ENCODE measurements at regions not wholly inside any gene's neighbourhood (a gene's known extent, or its start where the extent isn't known, plus 50 kb on each side); places are given as distances from the start of the nearest gene placed in this dataset.
"Not testable (repeated sequence)": the region's sequence is repeated elsewhere in the genome, so short reads cannot be mapped to it uniquely, and the experiment has no call there.

DNA sequence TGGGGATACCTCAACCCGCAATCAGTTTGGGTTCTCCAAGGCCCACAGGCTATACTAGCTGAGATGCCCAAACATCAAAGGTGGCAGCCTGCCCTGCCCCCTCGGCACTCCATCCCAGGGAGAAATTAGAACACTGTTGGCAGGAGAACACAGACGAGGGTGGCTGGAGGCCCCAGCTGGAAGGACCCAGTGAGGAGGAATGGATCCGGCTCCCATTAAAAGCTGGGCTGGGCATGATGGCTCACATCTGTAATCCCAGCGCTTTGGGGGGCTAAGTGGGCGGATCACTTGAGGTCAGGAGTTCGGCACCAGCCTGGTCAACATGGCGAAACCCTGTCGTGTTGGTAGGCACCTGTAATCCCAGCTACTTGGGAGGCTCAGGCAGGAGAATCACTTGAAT lies 199.9 kb upstream of the GNAI1 start:
- Histone ChIP-seq H3K4me1 (ENCODE audit: control insufficient read depth in 2 of 2, insufficient read depth in 2 of 2, low read length in 1 of 2) (no peaks in the 10 kb centered on the region), H3K36me3 (ENCODE audit: control insufficient read depth in 2 of 2, insufficient read depth in 2 of 2, low read length in 1 of 2) (no peaks in the 10 kb centered on the region), H3K27me3 (ENCODE audit: control insufficient read depth in 1 of 2, insufficient read depth in 2 of 2, low read length in 2 of 2) (no peaks in the 10 kb centered on the region), H3K4me3 (ENCODE audit: low read depth in 1 of 2, low read length in 2 of 2) (no peak overlapping the region), H3K27ac (ENCODE audit: low read depth in 2 of 2, low read length in 1 of 2) (no peak overlapping the region), H3K9me3 (ENCODE audit: control insufficient read depth in 2 of 2, insufficient read depth in 1 of 2, low read depth in 1 of 2, low read length in 1 of 2) (no peaks in the 10 kb centered on the region)
- 87 to 91% methylated on average over 9 of the region's 9 CpGs for WGBS, 2 donors

DNA sequence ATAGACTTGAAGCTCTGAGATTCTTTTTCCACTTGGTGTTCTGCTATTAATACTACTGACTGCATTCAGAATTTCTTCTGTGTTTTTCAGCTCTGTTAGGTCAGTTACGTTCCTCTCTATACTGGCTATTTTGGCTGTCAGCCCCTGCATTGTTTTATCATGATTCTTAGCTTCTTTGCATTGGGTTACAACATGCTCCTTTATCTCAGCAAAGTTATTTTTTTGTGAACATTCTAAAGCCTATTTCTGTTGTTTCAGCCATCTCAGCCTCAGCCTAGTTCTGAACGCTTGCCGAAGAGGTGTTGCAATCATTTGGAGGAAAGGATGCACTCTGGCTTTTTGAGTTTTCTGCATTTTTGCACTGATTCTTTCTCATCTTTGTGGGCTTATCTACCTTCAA lies 201.5 kb upstream of the GNAI1 start:
- no peaks in the 10 kb centered on the region for H3K36me3 ChIP-seq (ENCODE audit: control insufficient read depth in 2 of 2, insufficient read depth in 2 of 2, low read length in 1 of 2)

DNA sequence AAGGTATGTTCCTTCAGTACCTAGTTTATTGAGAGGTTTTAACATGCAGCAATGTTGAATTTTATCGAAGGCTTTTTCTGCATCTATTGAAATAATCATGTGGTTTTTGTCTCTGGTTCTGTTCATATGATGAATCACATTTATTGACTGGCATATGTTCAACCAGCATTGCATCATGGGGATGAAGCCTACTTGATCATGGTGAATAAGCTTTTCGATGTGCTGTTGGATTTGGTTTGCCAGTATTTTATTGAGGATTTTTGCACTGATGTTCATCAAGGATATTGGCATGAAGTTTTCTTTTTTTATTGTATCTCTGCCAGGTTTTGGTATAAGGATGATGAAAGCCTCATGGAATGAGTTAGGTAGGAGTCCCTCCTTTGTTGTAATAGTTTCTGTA lies 204.0 kb upstream of the GNAI1 start:
- Histone ChIP-seq H3K9me3 (ENCODE audit: control insufficient read depth in 2 of 2, insufficient read depth in 1 of 2, low read depth in 1 of 2, low read length in 1 of 2) (no peaks in the 10 kb centered on the region), H3K27me3 (ENCODE audit: control insufficient read depth in 1 of 2, insufficient read depth in 2 of 2, low read length in 2 of 2) (no peaks in the 10 kb centered on the region), H3K27ac (ENCODE audit: low read depth in 2 of 2, low read length in 1 of 2) (no peak overlapping the region), H3K36me3 (ENCODE audit: control insufficient read depth in 2 of 2, insufficient read depth in 2 of 2, low read length in 1 of 2) (no peaks in the 10 kb centered on the region), H3K4me3 (ENCODE audit: low read depth in 1 of 2, low read length in 2 of 2) (no peak overlapping the region), H3K4me1 (ENCODE audit: control insufficient read depth in 2 of 2, insufficient read depth in 2 of 2, low read length in 1 of 2) (no peaks in the 10 kb centered on the region)
- 61 to 91% methylated on average over 2 of the region's 2 CpGs for WGBS, 2 donors

More for the DNA sequence above, 201.5 kb upstream of the GNAI1 start:
- H3K4me3 ChIP-seq (ENCODE audit: low read depth in 1 of 2, low read length in 2 of 2): no peak overlapping the region
- WGBS, 2 donors: 78 to 89% methylated on average over 3 of the region's 3 CpGs
- H3K27me3 ChIP-seq (ENCODE audit: control insufficient read depth in 1 of 2, insufficient read depth in 2 of 2, low read length in 2 of 2): no peaks in the 10 kb centered on the region
- no peak overlapping the region for H3K27ac ChIP-seq (ENCODE audit: low read depth in 2 of 2, low read length in 1 of 2)
- H3K9me3 ChIP-seq (ENCODE audit: control insufficient read depth in 2 of 2, insufficient read depth in 1 of 2, low read depth in 1 of 2, low read length in 1 of 2): no peaks in the 10 kb centered on the region
- H3K4me1 ChIP-seq (ENCODE audit: control insufficient read depth in 2 of 2, insufficient read depth in 2 of 2, low read length in 1 of 2): no peaks in the 10 kb centered on the region

DNA sequence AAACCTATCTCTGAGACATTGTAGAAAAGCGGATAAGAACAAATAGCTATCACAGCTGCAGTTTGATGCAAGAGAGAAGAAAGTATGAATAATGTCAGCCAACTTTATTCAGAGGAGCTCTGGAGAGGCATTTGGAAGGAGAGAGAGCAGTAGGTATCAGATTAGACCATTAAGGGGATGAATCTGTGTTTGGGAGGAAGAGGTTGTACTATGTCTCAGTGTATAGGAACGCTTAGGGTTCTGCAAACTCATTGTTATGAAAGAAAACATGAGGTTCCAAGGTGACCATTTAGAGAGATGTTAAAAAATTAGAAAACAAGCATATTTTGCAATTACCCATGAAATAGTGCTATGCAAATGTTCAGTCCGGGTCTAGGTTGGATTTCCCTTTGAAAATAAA lies 207.5 kb upstream of the GNAI1 start:
- WGBS, 2 donors: 77 to 81% methylated on average over 3 of the region's 3 CpGs
- Histone ChIP-seq H3K36me3 (ENCODE audit: control insufficient read depth in 2 of 2, insufficient read depth in 2 of 2, low read length in 1 of 2) (no peaks in the 10 kb centered on the region), H3K27me3 (ENCODE audit: control insufficient read depth in 1 of 2, insufficient read depth in 2 of 2, low read length in 2 of 2) (no peaks in the 10 kb centered on the region), H3K27ac (ENCODE audit: low read depth in 2 of 2, low read length in 1 of 2) (no peak overlapping the region), H3K4me1 (ENCODE audit: control insufficient read depth in 2 of 2, insufficient read depth in 2 of 2, low read length in 1 of 2) (no peaks in the 10 kb centered on the region), H3K9me3 (ENCODE audit: control insufficient read depth in 2 of 2, insufficient read depth in 1 of 2, low read depth in 1 of 2, low read length in 1 of 2) (peaks cover 2 to 3% of the 10 kb centered on the region in 2 donors), H3K4me3 (ENCODE audit: low read depth in 1 of 2, low read length in 2 of 2) (no peak overlapping the region)

DNA sequence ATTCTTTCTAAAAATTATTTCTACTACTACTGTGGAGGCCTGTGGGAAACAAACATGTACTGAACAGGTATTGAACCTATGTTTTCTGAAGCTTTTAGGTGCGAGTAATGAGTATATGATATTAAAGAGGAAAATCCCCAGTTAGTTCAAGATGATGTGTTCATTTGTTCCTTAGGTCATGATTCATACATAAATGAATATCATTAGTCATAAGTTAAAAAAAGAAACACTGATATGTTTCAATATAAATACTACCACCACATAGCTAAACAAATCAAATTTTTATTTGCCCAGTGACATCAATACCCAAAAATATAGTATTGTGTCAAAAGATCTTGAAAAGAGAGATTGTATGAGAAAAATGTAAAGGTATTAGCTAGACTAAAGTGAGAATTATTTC lies 210.7 kb upstream of the GNAI1 start:
- Histone ChIP-seq H3K9me3 (ENCODE audit: control insufficient read depth in 2 of 2, insufficient read depth in 1 of 2, low read depth in 1 of 2, low read length in 1 of 2) (peaks cover 3 to 6% of the 10 kb centered on the region in 2 donors), H3K4me1 (ENCODE audit: control insufficient read depth in 2 of 2, insufficient read depth in 2 of 2, low read length in 1 of 2) (no peaks in the 10 kb centered on the region), H3K36me3 (ENCODE audit: control insufficient read depth in 2 of 2, insufficient read depth in 2 of 2, low read length in 1 of 2) (no peaks in the 10 kb centered on the region), H3K27ac (ENCODE audit: low read depth in 2 of 2, low read length in 1 of 2) (no peak overlapping the region), H3K4me3 (ENCODE audit: low read depth in 1 of 2, low read length in 2 of 2) (no peak overlapping the region), H3K27me3 (ENCODE audit: control insufficient read depth in 1 of 2, insufficient read depth in 2 of 2, low read length in 2 of 2) (no peaks in the 10 kb centered on the region)
- 82 to 85% methylated on average over 1 of the region's 1 CpG for WGBS, 2 donors

DNA sequence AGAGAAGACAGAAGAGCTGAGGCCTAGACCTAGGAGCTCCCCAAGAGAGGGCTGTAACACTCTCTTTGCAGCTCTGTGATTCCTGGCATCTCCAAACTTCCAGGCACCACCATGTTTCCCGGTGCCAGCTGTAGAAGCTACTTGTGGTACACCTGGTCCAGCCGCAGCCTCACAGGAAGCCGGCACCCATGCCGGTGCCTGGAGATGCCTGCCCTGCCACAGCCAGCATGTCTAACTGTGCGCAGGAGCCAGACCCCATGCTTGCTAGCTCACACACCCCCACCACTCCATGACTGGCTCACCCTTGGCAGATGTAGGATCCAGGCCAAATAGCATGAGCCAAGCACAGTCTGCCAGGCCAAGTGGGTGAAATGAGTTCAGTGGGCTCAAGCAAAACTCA lies 211.7 kb upstream of the GNAI1 start:
- Histone ChIP-seq H3K27ac (ENCODE audit: low read depth in 2 of 2, low read length in 1 of 2) (no peak overlapping the region), H3K27me3 (ENCODE audit: control insufficient read depth in 1 of 2, insufficient read depth in 2 of 2, low read length in 2 of 2) (no peaks in the 10 kb centered on the region), H3K4me1 (ENCODE audit: control insufficient read depth in 2 of 2, insufficient read depth in 2 of 2, low read length in 1 of 2) (no peaks in the 10 kb centered on the region), H3K4me3 (ENCODE audit: low read depth in 1 of 2, low read length in 2 of 2) (no peak overlapping the region), H3K9me3 (ENCODE audit: control insufficient read depth in 2 of 2, insufficient read depth in 1 of 2, low read depth in 1 of 2, low read length in 1 of 2) (peaks cover 3 to 6% of the 10 kb centered on the region in 2 donors), H3K36me3 (ENCODE audit: control insufficient read depth in 2 of 2, insufficient read depth in 2 of 2, low read length in 1 of 2) (no peaks in the 10 kb centered on the region)
- WGBS, 2 donors: 94% methylated on average over 5 of the region's 5 CpGs

DNA sequence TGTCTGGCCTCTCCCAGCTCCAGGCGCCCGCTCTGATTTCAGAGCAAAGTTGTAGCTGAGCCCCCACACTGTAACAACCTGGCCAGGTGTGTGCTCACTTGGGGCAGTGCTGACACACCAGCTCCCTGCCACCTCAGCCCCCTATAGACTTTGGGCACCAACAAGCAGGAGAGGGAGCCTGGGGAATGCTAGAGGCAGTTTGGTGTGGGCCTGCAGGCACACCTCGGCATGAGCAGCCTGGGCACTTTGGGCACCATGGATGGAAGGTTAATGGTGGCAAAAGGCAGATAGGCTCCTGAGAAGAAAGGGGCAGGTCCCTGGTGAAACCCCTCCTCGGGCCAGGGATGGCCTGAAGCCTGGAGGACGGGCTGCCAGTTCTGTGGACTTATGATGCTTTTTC lies 212.7 kb upstream of the GNAI1 start:
- no peak overlapping the region for H3K27ac ChIP-seq (ENCODE audit: low read depth in 2 of 2, low read length in 1 of 2)
- no peak overlapping the region for H3K4me3 ChIP-seq (ENCODE audit: low read depth in 1 of 2, low read length in 2 of 2)
- H3K36me3 ChIP-seq (ENCODE audit: control insufficient read depth in 2 of 2, insufficient read depth in 2 of 2, low read length in 1 of 2): no peaks in the 10 kb centered on the region
- no peaks in the 10 kb centered on the region for H3K4me1 ChIP-seq (ENCODE audit: control insufficient read depth in 2 of 2, insufficient read depth in 2 of 2, low read length in 1 of 2)
- H3K27me3 ChIP-seq (ENCODE audit: control insufficient read depth in 1 of 2, insufficient read depth in 2 of 2, low read length in 2 of 2): no peaks in the 10 kb centered on the region
- peaks cover 3 to 6% of the 10 kb centered on the region in 2 donors for H3K9me3 ChIP-seq (ENCODE audit: control insufficient read depth in 2 of 2, insufficient read depth in 1 of 2, low read depth in 1 of 2, low read length in 1 of 2)
- WGBS, 2 donors: 78 to 82% methylated on average over 5 of the region's 5 CpGs

DNA sequence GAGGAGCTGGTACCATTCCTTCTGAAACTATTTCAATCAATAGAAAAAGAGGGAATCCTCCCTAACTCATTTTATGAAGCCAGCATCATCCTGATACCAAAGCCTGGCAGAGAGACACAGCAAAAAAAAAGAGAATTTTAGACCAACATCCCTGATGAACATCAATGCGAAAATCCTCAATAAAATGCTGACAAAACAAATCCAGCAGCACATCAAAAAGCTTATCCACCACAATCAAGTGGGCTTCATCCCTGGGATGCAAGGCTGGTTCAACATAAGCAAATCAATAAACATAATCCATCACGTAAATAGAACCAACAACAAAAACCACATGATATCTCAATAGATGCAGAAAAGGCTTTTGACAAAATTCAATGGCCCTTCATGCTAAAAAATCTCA lies 216.0 kb upstream of the GNAI1 start:
- H3K4me1 ChIP-seq (ENCODE audit: control insufficient read depth in 2 of 2, insufficient read depth in 2 of 2, low read length in 1 of 2); H3K9me3 ChIP-seq (ENCODE audit: control insufficient read depth in 2 of 2, insufficient read depth in 1 of 2, low read depth in 1 of 2, low read length in 1 of 2); H3K4me3 ChIP-seq (ENCODE audit: low read depth in 1 of 2, low read length in 2 of 2); H3K36me3 ChIP-seq (ENCODE audit: control insufficient read depth in 2 of 2, insufficient read depth in 2 of 2, low read length in 1 of 2); H3K27me3 ChIP-seq (ENCODE audit: control insufficient read depth in 1 of 2, insufficient read depth in 2 of 2, low read length in 2 of 2); H3K27ac ChIP-seq (ENCODE audit: low read depth in 2 of 2, low read length in 1 of 2): not testable (repeated sequence)
- 88 to 90% methylated on average over 2 of the region's 2 CpGs for WGBS, 2 donors

DNA sequence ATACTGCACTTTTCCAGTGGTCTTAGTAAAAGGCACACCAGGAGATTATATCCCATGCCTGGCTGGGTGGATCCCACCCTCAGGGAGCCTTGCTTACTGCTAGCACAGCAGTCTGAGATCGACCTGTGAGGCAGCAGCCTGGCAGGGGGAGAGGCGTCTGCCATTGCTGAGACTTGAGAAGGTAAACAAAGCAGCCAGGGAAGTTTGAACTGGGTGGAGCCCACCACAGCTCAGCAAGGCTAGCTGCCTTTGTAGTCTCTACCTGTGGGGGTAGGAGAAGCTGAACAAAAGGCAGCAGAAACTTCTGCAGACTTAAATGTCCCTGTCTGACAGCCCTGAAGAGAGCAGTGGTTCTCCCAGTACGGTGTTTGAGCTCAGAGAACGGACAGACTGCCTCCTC lies 219.3 kb upstream of the GNAI1 start:
- H3K4me1 ChIP-seq (ENCODE audit: control insufficient read depth in 2 of 2, insufficient read depth in 2 of 2, low read length in 1 of 2); H3K9me3 ChIP-seq (ENCODE audit: control insufficient read depth in 2 of 2, insufficient read depth in 1 of 2, low read depth in 1 of 2, low read length in 1 of 2); H3K27ac ChIP-seq (ENCODE audit: low read depth in 2 of 2, low read length in 1 of 2); H3K27me3 ChIP-seq (ENCODE audit: control insufficient read depth in 1 of 2, insufficient read depth in 2 of 2, low read length in 2 of 2); H3K4me3 ChIP-seq (ENCODE audit: low read depth in 1 of 2, low read length in 2 of 2); H3K36me3 ChIP-seq (ENCODE audit: control insufficient read depth in 2 of 2, insufficient read depth in 2 of 2, low read length in 1 of 2): not testable (repeated sequence)
- 57 to 72% methylated on average over 4 of the region's 4 CpGs for WGBS, 2 donors

DNA sequence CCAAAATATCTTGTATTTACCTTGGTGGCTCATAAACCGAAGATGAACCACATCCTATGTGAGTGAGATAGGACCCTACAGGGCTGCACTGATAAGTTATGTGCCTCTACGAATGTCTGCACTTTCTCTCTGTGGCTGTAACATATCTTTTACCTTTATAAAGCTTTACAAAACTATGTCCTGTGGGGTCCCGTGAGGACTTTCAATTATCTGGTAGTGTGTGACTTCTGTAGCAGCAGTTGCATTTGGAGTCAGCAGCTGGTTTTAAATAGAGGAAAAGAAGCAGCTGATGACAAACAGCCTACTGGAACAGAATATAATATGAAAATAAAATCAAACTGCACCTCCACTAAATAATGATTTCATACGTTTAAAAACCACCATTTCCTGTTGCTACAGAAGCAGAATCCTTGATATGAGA lies 222.4 kb upstream of the GNAI1 start:
- Histone ChIP-seq H3K27ac (ENCODE audit: low read depth in 2 of 2, low read length in 1 of 2) (no peak overlapping the region), H3K9me3 (ENCODE audit: control insufficient read depth in 2 of 2, insufficient read depth in 1 of 2, low read depth in 1 of 2, low read length in 1 of 2) (peaks cover 0 to 7% of the 10 kb centered on the region in 2 donors), H3K27me3 (ENCODE audit: control insufficient read depth in 1 of 2, insufficient read depth in 2 of 2, low read length in 2 of 2) (no peaks in the 10 kb centered on the region), H3K4me1 (ENCODE audit: control insufficient read depth in 2 of 2, insufficient read depth in 2 of 2, low read length in 1 of 2) (no peaks in the 10 kb centered on the region), H3K4me3 (ENCODE audit: low read depth in 1 of 2, low read length in 2 of 2) (no peak overlapping the region), H3K36me3 (ENCODE audit: control insufficient read depth in 2 of 2, insufficient read depth in 2 of 2, low read length in 1 of 2) (no peaks in the 10 kb centered on the region)
- WGBS, 2 donors: 51 to 55% methylated on average over 4 of the region's 4 CpGs
